HepG2 (cell line): ENCODE measurements at regions not wholly inside any gene's neighbourhood (a gene's known extent, or its start where the extent isn't known, plus 50 kb on each side); places are given as distances from the start of the nearest gene placed in this dataset.

Experiments
- ELF1 ChIP-seq: sonication (generic); formaldehyde crosslinking; IDR thresholded peaks from 2 replicates; pipeline ENCODE4 v1.4.0; 2020; ENCODE audit warnings: missing genetic modification reagents
- JUNB ChIP-seq: sonication (generic); formaldehyde crosslinking; IDR thresholded peaks from 2 replicates; pipeline ENCODE4 v1.8.0; 2022; ENCODE audit warnings: missing genetic modification reagents, mild to moderate bottlenecking, borderline replicate concordance
- TF ChIP-seq, protein P1 (sequence below): sonication (generic); formaldehyde crosslinking; IDR thresholded peaks from 2 replicates; pipeline ENCODE4 v1.5.0; 2020; ENCODE audit warnings: mild to moderate bottlenecking, missing genetic modification reagents, moderate library complexity

DNA sequence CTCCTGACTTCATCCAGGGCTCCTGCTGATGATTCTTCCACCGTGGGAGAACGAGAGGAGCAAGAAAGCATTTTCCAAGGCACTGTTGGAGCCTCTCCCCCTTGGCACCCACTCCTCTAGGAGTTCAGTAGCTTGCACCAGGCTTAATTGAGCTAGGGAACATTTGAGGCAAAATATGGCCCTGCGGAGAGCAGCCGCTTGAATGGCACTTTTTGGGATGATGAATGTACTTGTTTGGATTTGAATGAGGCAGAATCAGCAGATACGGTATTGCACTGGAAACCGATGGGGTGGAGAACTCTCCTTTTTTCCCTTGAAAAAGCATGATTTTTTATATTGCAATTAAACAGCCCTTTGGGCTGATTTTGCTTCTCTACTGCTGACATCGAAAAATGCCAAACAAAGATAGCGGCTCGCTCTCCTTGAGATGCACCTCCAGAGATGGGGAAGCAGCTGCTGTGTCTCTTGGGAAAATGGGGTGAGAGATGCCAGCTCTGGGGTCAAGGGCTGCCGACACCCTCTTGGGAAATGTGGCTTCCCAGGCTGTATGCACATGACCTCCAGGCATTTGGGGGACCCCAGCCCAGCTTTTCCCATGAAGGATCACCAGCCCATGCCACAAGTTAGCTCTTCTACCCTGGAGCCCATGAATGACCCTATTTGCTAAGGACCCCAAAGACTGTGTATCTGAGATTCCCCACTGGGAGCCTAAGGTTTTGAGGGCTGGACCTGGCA is 55.4 kb upstream of the LRP8 start:
- no peak for TF ChIP-seq ELF1
- no peak for TF ChIP-seq JUNB
- TF ChIP-seq, protein P1, sequence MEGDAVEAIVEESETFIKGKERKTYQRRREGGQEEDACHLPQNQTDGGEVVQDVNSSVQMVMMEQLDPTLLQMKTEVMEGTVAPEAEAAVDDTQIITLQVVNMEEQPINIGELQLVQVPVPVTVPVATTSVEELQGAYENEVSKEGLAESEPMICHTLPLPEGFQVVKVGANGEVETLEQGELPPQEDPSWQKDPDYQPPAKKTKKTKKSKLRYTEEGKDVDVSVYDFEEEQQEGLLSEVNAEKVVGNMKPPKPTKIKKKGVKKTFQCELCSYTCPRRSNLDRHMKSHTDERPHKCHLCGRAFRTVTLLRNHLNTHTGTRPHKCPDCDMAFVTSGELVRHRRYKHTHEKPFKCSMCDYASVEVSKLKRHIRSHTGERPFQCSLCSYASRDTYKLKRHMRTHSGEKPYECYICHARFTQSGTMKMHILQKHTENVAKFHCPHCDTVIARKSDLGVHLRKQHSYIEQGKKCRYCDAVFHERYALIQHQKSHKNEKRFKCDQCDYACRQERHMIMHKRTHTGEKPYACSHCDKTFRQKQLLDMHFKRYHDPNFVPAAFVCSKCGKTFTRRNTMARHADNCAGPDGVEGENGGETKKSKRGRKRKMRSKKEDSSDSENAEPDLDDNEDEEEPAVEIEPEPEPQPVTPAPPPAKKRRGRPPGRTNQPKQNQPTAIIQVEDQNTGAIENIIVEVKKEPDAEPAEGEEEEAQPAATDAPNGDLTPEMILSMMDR (CRISPR knock-in tag): no peak
